Activated T-cell treated with anti-CD3 and anti-CD28 coated beads, Interleukin-2, amount 50 U/mL, for 48 hours (primary cell): ENCODE measurements at regions not wholly inside any gene's neighbourhood (a gene's known extent, or its start where the extent isn't known, plus 50 kb on each side); places are given as distances from the start of the nearest gene placed in this dataset.
A peak's percentile ranks its signal among the peaks of the same experiment; 100 is the strongest.

Experiments
- DNase-seq, 2 experiments: peaks; one replicate each; pipeline ENCODE4 v3.0.0-alpha.2; 2020

DNA sequence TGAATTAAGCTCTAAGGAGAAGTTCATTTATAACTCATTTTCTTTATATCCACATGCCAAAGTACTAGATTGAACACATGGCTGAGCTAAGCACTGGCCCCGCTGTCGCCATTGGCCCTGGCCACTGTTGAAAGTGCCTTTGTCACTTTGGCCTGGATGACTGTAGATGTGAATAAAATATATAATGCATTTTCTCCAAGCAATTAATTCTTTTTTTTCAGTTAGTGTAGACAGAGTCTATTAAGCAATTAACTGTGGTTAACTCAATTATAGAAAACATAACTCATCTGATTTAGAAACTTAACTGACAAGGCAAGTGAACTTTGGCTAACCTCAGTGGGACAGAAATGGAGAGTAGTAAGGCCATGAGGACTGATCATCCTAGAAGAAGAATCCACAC, 965.6 kb downstream of the EFNB2 start:
- DNase-seq: no peak

GRCh38 chr13:105567951-105568525, 967.4 kb downstream of the EFNB2 start:
- DNase-seq: no peak

GRCh38 chr13:105565136-105565727, 970.2 kb downstream of the EFNB2 start:
- no peak for DNase-seq

DNA sequence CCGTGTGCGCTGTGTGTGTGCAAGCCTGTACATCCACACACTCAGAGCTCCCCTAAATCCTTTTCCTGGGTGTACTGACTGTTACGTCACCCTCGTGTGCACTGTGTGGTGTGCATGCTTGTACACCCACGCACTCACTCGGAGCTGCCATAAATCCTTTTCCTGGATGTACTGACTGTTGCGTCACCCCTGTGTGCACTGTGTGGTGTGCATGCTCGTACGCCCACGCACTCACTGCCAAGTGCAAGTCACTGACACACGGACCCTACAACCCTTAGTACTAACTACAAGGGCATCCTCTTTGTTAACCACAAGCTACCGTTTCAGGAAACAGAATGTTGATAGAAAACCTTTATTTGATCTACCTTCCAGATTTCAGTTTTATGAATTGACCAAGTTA, 983.4 kb downstream of the EFNB2 start:
- DNase-seq: peak; percentile 15 to 20

DNA sequence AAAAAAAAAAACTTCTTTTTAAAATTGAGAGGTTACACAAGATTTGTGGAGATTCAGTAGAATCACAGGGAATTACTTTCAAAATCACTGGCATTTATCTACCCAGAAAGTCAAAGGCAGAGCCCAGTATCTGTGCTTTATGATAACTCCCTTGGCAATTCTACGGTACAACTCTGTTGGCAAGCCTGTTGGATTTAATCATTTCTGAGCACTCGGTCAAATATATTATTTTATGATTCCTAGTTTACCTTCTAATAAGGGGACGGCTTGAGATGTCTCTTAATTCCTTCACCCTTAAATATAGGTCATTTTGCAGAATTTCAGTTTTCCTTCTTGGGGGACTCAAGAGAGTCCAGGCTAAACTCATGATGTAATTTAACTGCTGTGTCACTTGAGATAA, 987.6 kb downstream of the EFNB2 start:
- DNase-seq: no peak

DNA sequence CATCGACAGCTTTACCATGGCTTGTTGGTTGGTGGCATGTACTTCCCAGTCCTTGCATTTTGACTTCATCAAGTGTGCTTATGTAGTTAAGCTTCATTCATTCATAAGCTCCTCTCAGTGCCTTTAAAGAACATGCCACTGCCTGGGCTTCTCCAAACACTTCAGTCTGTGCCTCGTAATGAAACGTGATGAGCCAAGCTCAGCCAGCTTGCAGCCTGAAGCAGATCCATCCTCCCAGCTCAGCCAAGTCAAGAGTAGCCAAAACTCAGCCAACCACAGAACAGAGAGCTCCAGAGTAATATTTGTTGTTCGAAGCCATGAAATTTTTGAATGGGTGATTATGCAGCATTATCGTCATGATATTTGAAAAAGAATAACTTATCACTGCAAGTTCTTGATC, 989.7 kb downstream of the EFNB2 start:
- no peak for DNase-seq

DNA sequence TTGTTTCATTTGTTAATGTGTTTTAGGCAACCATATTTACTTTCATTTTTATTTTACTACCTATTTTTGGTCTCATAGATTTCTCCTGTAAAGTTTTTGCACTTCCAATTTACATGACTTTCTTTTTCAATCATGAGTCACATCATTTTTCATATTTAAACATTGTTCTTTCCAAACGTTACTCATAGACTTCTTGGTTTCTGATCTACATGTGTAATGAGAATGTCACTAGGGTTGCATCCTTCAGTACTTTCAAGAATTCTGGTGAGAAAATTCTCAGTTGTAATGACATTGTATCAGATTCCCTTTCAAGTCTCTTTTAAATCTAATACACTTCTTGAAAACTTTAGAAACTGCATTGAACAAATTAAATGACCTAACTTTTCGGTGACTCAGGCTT, 991.7 kb downstream of the EFNB2 start:
- DNase-seq: no peak

GRCh38 chr13:105541565-105541964, 993.9 kb downstream of the EFNB2 start:
- no peak for DNase-seq

DNA sequence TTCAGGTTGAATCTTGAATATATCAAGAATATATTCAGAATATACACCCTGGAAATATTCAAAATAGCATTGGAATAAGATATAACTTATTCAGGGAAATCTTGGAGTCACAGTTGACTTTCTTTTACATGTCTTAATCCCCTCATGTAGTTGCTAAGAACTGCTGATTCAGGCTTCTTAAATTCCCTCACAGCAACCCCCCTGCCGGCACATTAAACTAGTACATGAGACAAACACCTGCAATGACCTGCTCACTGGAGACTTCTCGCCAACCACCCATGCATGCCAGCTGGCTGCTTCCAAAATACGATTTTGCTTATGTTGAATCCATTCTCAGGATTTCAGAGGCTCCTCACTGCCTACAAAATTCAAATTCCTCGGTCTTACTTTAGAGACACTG, 997.1 kb downstream of the EFNB2 start:
- no peak for DNase-seq

DNA sequence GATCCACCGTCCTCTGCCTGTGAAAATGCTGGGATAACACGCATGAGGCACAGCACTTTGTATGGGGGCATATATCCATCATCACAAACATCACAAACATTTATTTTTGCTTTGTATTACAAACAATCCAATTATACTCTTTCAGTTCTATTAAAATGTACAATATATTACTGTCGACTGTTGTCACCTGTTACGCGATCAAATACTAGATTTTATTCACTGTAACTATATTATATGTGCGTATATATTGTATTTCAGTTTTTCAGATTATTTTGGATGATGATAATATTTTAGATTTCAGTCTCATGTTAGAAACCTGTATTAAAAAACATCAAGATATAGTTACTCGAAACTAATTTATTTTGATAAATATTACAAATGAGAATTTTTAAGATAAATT, 998.3 kb downstream of the EFNB2 start:
- no peak for DNase-seq

GRCh38 chr13:105530468-105530867, 1005.0 kb downstream of the EFNB2 start:
- no peak for DNase-seq

GRCh38 chr13:105527127-105527526, 1008.3 kb downstream of the EFNB2 start:
- no peak for DNase-seq

DNA sequence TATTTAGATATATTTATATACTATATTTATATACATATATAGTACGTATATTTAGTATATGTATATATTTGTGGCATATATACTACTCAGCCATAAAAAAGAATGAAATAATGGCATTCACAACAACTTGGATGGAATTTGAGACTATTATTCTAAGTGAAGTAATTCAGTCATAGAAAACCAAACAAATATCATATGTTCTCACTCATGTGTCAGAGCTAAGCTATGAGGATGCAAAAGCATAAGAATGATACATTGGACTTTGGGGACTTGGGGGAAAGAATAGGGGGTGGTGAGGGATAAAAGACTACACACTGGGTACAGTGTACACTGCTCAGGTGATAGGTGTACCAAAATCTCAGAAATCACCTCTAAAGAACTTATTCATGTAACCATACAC, 1015.7 kb downstream of the EFNB2 start:
- DNase-seq: no peak

- DNase-seq: no peak
Measured at GRCh38 chr13:105518086-105518485, 1017.4 kb downstream of the EFNB2 start.

DNA sequence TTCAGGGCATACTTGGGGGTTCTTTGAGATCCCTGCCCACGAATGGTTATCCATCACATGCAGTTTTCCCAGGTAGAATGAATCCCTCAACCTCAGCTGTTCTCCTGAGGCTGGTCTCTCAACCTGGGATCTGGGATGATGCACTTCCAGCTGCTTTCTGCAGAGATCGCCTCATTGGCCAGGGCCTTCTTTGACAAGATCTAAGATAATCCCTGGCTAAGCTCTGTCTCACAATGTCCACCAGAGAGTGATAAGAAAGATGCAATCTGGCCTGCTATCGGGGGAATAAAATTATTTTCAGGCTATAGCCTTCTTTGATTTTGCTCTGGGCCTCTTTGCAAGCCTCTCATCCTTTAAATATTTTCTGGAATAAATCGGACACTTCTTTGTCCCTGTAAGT, 1021.1 kb downstream of the EFNB2 start:
- DNase-seq: no peak

DNA sequence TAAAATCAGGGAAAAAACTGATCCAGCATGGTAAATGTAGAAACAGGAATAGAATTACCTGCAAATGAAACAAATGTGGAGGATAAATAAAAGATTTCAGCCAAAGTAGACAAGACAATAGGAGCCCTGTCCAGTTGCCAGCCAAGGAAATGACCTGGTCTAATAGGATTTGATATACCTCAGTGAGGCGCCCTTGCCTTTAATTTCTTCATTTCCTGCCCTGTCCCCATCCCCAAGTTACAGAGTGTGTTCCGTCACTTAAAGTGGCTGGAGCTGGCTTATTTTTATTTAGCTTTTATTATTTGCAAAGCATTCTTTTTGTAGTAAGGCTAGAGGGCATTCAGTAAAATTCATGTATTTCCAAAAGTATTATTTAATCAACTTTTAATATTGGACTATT, 1022.0 kb downstream of the EFNB2 start:
- DNase-seq: no peak

- DNase-seq: no peak
Measured at GRCh38 chr13:105509981-105510762, 1025.3 kb downstream of the EFNB2 start.

- DNase-seq: no peak
Measured at GRCh38 chr13:105506463-105506862, 1029.0 kb downstream of the EFNB2 start.

- DNase-seq: no peak
Measured at GRCh38 chr13:105502193-105502592, 1033.3 kb downstream of the EFNB2 start.

DNA sequence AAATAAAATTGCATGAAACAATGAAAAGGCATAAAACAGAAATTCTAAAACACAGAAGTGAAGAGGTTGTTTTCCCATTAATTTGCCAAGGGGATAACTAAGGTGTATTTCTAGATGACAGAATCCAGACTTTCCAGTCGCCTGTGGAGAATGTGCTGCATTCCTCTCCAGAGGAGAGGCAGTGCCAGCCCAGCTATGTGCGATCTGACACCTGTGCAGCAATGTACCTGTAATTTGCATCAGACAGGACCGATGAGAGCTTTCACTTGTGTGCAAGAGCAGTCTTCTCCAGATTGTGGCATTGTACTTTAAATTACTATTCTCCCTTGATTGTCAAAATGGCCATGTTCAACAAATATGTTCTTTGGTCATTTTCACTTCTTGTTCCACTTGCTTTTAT, 1037.9 kb downstream of the EFNB2 start:
- no peak for DNase-seq

DNA sequence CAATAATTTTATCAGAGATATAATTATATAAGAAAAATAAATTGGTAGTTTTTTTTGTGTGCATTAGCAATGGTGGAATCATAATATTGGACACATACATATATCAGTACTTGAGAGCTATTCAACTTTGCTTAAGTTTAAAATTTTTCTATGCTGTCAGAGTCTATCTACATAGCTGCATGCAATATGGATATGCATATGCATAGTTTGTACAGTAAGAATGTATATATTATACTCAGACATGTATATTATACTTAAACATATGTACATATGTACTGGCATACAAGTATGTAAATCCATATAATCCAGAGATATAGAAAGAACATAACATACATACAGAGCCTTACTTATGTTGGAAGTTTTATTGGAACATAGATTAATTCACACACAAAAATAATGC, 1043.2 kb downstream of the EFNB2 start:
- no peak for DNase-seq

- DNase-seq: no peak
Measured at GRCh38 chr13:105491345-105491744, 1044.1 kb downstream of the EFNB2 start.

DNA sequence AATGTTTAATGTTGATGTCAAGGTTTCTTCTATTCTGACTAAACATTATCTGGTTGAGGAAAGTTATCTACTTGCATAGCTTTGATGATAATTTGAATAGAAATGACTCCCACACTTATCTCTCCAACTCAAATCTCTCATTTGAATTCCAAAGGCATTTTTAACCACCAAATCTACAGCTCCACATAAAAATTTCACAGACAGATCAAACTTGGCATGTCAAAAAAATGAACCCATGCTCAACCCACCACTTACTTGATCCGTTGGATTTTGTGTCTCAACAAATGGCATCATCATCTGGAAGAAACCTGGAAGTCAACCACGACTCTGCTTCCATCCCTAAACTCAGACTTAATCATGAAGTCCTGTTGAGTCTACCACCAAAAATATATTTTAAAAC, 1050.4 kb downstream of the EFNB2 start:
- DNase-seq: no peak

GRCh38 chr13:105474983-105475610, 1060.4 kb downstream of the EFNB2 start:
- no peak for DNase-seq
